Activated naive CD4-positive, alpha-beta T cell treated with anti-CD3 and anti-CD28 coated beads, Interleukin-2, amount 50 U/mL, for 72 hours (primary cell): ENCODE measurements at regions not wholly inside any gene's neighbourhood (a gene's known extent, or its start where the extent isn't known, plus 50 kb on each side); places are given as distances from the start of the nearest gene placed in this dataset.

Experiments
- ATAC-seq, 2 donors: fragments of 150-1000 bp; cut with Tn5 transposase; 2 replicates each; pipeline ENCODE4 v1.10.0; 2021; ENCODE audit warnings: mild to moderate bottlenecking in 2 of 2, moderate library complexity in 2 of 2
- DNase-seq, 2 donors: peaks; one replicate each; pipeline ENCODE4 v3.0.0; 2021 to 2022; ENCODE audit warnings: low spot score in 2 of 2
- H3K27ac Mint-ChIP-seq, 2 donors: one replicate each; pipeline ENCODE4 v1.8.0; 2022; ENCODE audit warnings: mild to moderate bottlenecking in 2 of 2, mixed read lengths in 2 of 2
- H3K36me3 Mint-ChIP-seq, 2 donors: one replicate each; pipeline ENCODE4 v1.8.0; 2022; ENCODE audit warnings: mixed read lengths in 2 of 2
- H3K9me3 Mint-ChIP-seq, 2 donors: one replicate each; pipeline ENCODE4 v1.8.0; 2022; ENCODE audit warnings: mixed read lengths in 2 of 2

- no peak overlapping the region for H3K27ac Mint-ChIP-seq
- no peaks in the 10 kb centered on the region for H3K9me3 Mint-ChIP-seq
- H3K36me3 Mint-ChIP-seq: no peaks in the 10 kb centered on the region
- no peak for ATAC-seq
- DNase-seq: no peak
These were observed 203.3 kb upstream of the IL12A start for GRCh38 chr3:159785273-159785708.

- Mint-ChIP-seq H3K9me3 (no peaks in the 10 kb centered on the region), H3K36me3 (no peaks in the 10 kb centered on the region), H3K27ac (no peak overlapping the region)
- ATAC-seq (peak in 1 of 2 donors; percentile 62), DNase-seq (no peak)
These were observed 202.0 kb upstream of the IL12A start for GRCh38 chr3:159786489-159787177.

- DNase-seq (no peak), ATAC-seq (no peak)
- no peak overlapping the region for H3K27ac Mint-ChIP-seq
- H3K9me3 Mint-ChIP-seq: no peaks in the 10 kb centered on the region
- H3K36me3 Mint-ChIP-seq: no peaks in the 10 kb centered on the region
These were observed 201.5 kb upstream of the IL12A start for GRCh38 chr3:159787178-159787574.

- DNase-seq (no peak), ATAC-seq (no peak)
- Mint-ChIP-seq H3K36me3 (no peaks in the 10 kb centered on the region), H3K27ac (no peak overlapping the region), H3K9me3 (no peaks in the 10 kb centered on the region)
These were observed 200.8 kb upstream of the IL12A start for GRCh38 chr3:159787794-159788205.

GRCh38 chr3:159788291-159788690 is 200.3 kb upstream of the IL12A start:
- no peak for DNase-seq
- H3K36me3 Mint-ChIP-seq: no peaks in the 10 kb centered on the region
- H3K9me3 Mint-ChIP-seq: no peaks in the 10 kb centered on the region
- no peak overlapping the region for H3K27ac Mint-ChIP-seq
- no peak for ATAC-seq

GRCh38 chr3:159789017-159789416 is 199.6 kb upstream of the IL12A start:
- DNase-seq (no peak), ATAC-seq (no peak)
- no peak overlapping the region for H3K27ac Mint-ChIP-seq
- H3K9me3 Mint-ChIP-seq: no peaks in the 10 kb centered on the region
- no peaks in the 10 kb centered on the region for H3K36me3 Mint-ChIP-seq

- ATAC-seq: no peak
- DNase-seq: no peak
- no peaks in the 10 kb centered on the region for H3K9me3 Mint-ChIP-seq
- no peaks in the 10 kb centered on the region for H3K36me3 Mint-ChIP-seq
- H3K27ac Mint-ChIP-seq: no peak overlapping the region
These were observed 198.6 kb upstream of the IL12A start for GRCh38 chr3:159789742-159790635.

GRCh38 chr3:159791336-159791735 is 197.3 kb upstream of the IL12A start:
- H3K9me3 Mint-ChIP-seq: no peaks in the 10 kb centered on the region
- DNase-seq (no peak), ATAC-seq (no peak)
- H3K36me3 Mint-ChIP-seq: no peaks in the 10 kb centered on the region
- no peak overlapping the region for H3K27ac Mint-ChIP-seq

GRCh38 chr3:159792070-159792469 is 196.6 kb upstream of the IL12A start:
- ATAC-seq: no peak
- no peaks in the 10 kb centered on the region for H3K9me3 Mint-ChIP-seq
- no peaks in the 10 kb centered on the region for H3K36me3 Mint-ChIP-seq
- H3K27ac Mint-ChIP-seq: no peak overlapping the region
- DNase-seq: no peak

- no peak for DNase-seq
- H3K27ac Mint-ChIP-seq: no peak overlapping the region
These were observed 193.6 kb upstream of the IL12A start for GRCh38 chr3:159795042-159795441.

GRCh38 chr3:159795681-159796175 is 192.9 kb upstream of the IL12A start:
- Mint-ChIP-seq H3K9me3 (no peaks in the 10 kb centered on the region), H3K27ac (no peak overlapping the region), H3K36me3 (no peaks in the 10 kb centered on the region)
- no peak for ATAC-seq
- no peak for DNase-seq

More at GRCh38 chr3:159795042-159795441, 193.6 kb upstream of the IL12A start:
- Mint-ChIP-seq H3K36me3 (no peaks in the 10 kb centered on the region), H3K9me3 (no peaks in the 10 kb centered on the region)
- no peak for ATAC-seq

- Mint-ChIP-seq H3K9me3 (no peaks in the 10 kb centered on the region), H3K27ac (no peak overlapping the region), H3K36me3 (no peaks in the 10 kb centered on the region)
- DNase-seq: no peak
- ATAC-seq: no peak
These were observed 192.4 kb upstream of the IL12A start for GRCh38 chr3:159796226-159796625.

- no peak overlapping the region for H3K27ac Mint-ChIP-seq
- ATAC-seq (peak; percentile 40 to 67), DNase-seq (no peak)
- H3K9me3 Mint-ChIP-seq: no peaks in the 10 kb centered on the region
- no peaks in the 10 kb centered on the region for H3K36me3 Mint-ChIP-seq
These were observed 191.9 kb upstream of the IL12A start for GRCh38 chr3:159796744-159797143.

GRCh38 chr3:159797771-159798170 is 190.9 kb upstream of the IL12A start:
- no peak for ATAC-seq
- Mint-ChIP-seq H3K9me3 (no peaks in the 10 kb centered on the region), H3K36me3 (no peaks in the 10 kb centered on the region), H3K27ac (no peak overlapping the region)
- DNase-seq: no peak

GRCh38 chr3:159798951-159799350 is 189.7 kb upstream of the IL12A start:
- ATAC-seq: no peak

GRCh38 chr3:159800434-159801155 is 188.0 kb upstream of the IL12A start:
- Mint-ChIP-seq H3K36me3 (no peaks in the 10 kb centered on the region), H3K9me3 (no peaks in the 10 kb centered on the region), H3K27ac (no peak overlapping the region)
- DNase-seq (no peak), ATAC-seq (no peak)

More at GRCh38 chr3:159798951-159799350, 189.7 kb upstream of the IL12A start:
- no peaks in the 10 kb centered on the region for H3K36me3 Mint-ChIP-seq
- H3K9me3 Mint-ChIP-seq: no peaks in the 10 kb centered on the region
- DNase-seq: no peak
- no peak overlapping the region for H3K27ac Mint-ChIP-seq

GRCh38 chr3:159802864-159803263 is 185.8 kb upstream of the IL12A start:
- ATAC-seq (no peak), DNase-seq (no peak)
- no peaks in the 10 kb centered on the region for H3K36me3 Mint-ChIP-seq
- no peaks in the 10 kb centered on the region for H3K9me3 Mint-ChIP-seq
- H3K27ac Mint-ChIP-seq: no peak overlapping the region
